ENCODE measurements at regions not wholly inside any gene's neighbourhood (a gene's known extent, or its start where the extent isn't known, plus 50 kb on each side); places are given as distances from the start of the nearest gene placed in this dataset.

GRCh38 chr2:13533524-13533922 lies 816.8 kb downstream of the TRIB2 start:
- no peak for TF ChIP-seq CTCF (IDR thresholded peaks at IDR 0.05)
- no peak for TF ChIP-seq POLR2A (IDR thresholded peaks at IDR 0.05)

Data from tibial nerve (tissue), 3 donors.